Testis (tissue), 2 donors: ENCODE measurements at regions not wholly inside any gene's neighbourhood (a gene's known extent, or its start where the extent isn't known, plus 50 kb on each side); places are given as distances from the start of the nearest gene placed in this dataset.

Experiments
- DNase-seq: peaks from one replicate; pipeline ENCODE4 v3.0.0-alpha.2; 2019
- H3K27ac ChIP-seq, 2 donors: fragments of 200-600 bp; sonication (generic); one replicate each; pipeline ENCODE4 v1.5.1; 2019
- H3K27me3 ChIP-seq: fragments of 200-600 bp; sonication (generic); one replicate; pipeline ENCODE4 v1.5.1; 2019
- H3K36me3 ChIP-seq: fragments of 200-600 bp; sonication (generic); one replicate; pipeline ENCODE4 v1.5.1; 2017; ENCODE audit warnings: low read depth; ENCODE audit errors: missing control alignments
- H3K4me1 ChIP-seq: fragments of 200-600 bp; sonication (generic); one replicate; pipeline ENCODE4 v1.5.1; 2019
- H3K4me3 ChIP-seq, 2 donors: fragments of 200-600 bp; sonication (generic); one replicate each; pipeline ENCODE4 v1.5.1; 2017 to 2019
- H3K9me3 ChIP-seq: fragments of 200-600 bp; sonication (generic); one replicate; pipeline ENCODE4 v1.5.1; 2017
- POLR2A ChIP-seq: fragments of 450-650 bp; IDR thresholded peaks from one replicate; pipeline ENCODE4 v1.6.1; 2017; ENCODE audit warnings: antibody characterized with exemption, mild to moderate bottlenecking, moderate library complexity
- WGBS, 2 donors: methylation state at CpG; one replicate each; pipeline ENCODE4 v1.1.5; 2018; 5-methylcytosine and 5-hydroxymethylcytosine counted together
- intact Hi-C: fragments of 100-400 bp; cut with DNase I; formaldehyde crosslinking; loops from one replicate; pipeline ENCODE4 v1.15.1; 2023; ENCODE audit warnings: low total_unique reads
- TF ChIP-seq, protein P1 (sequence below), 3 experiments: fragments of 450-650 bp in 2 of 3; fragments of 200-600 bp in 1 of 3; sonication (generic) in 1 of 3; IDR thresholded peaks; one replicate each; pipeline ENCODE4 v1.5.1; 2016 to 2019; ENCODE audit warnings: antibody characterized with exemption in 3 of 3, mild to moderate bottlenecking in 2 of 3, moderate library complexity in 1 of 3

- Histone ChIP-seq H3K27ac (no peak overlapping the region), H3K9me3 (no peaks in the 10 kb centered on the region), H3K4me1 (no peaks in the 10 kb centered on the region), H3K4me3 (no peak overlapping the region), H3K36me3 (no peaks in the 10 kb centered on the region), H3K27me3 (no peaks in the 10 kb centered on the region)
- 92 to 96% methylated on average over 2 of the region's 2 CpGs for whole genome bisulfite sequencing, 2 donors
- DNase-seq = no peak
- intact Hi-C loops = no loop called here
- TF ChIP-seq POLR2A = no peak
- TF ChIP-seq, protein P1, sequence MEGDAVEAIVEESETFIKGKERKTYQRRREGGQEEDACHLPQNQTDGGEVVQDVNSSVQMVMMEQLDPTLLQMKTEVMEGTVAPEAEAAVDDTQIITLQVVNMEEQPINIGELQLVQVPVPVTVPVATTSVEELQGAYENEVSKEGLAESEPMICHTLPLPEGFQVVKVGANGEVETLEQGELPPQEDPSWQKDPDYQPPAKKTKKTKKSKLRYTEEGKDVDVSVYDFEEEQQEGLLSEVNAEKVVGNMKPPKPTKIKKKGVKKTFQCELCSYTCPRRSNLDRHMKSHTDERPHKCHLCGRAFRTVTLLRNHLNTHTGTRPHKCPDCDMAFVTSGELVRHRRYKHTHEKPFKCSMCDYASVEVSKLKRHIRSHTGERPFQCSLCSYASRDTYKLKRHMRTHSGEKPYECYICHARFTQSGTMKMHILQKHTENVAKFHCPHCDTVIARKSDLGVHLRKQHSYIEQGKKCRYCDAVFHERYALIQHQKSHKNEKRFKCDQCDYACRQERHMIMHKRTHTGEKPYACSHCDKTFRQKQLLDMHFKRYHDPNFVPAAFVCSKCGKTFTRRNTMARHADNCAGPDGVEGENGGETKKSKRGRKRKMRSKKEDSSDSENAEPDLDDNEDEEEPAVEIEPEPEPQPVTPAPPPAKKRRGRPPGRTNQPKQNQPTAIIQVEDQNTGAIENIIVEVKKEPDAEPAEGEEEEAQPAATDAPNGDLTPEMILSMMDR (IDR thresholded peaks at IDR 0.05) = no peak
These were observed 269.0 kb upstream of the CRBN start for GRCh38 chr3:3448468-3448867.

GRCh38 chr3:3447641-3448040 is 268.1 kb upstream of the CRBN start:
- intact Hi-C loops = no loop called here
- Histone ChIP-seq H3K9me3 (no peaks in the 10 kb centered on the region), H3K4me1 (no peaks in the 10 kb centered on the region), H3K27ac (no peak overlapping the region), H3K27me3 (no peaks in the 10 kb centered on the region), H3K36me3 (no peaks in the 10 kb centered on the region), H3K4me3 (no peak overlapping the region)
- WGBS, 2 donors = 99 to 100% methylated on average over 2 of the region's 2 CpGs
- TF ChIP-seq POLR2A = no peak
- TF ChIP-seq, protein P1 (IDR thresholded peaks at IDR 0.05) = no peak
- DNase-seq = no peak

GRCh38 chr3:3446251-3446650 is 266.8 kb upstream of the CRBN start:
- Histone ChIP-seq H3K4me3 (no peak overlapping the region), H3K27ac (no peak overlapping the region)

GRCh38 chr3:3443482-3443881 is 264.0 kb upstream of the CRBN start:
- intact Hi-C loops = no loop called here
- WGBS, 2 donors = 81 to 87% methylated on average over 3 of the region's 3 CpGs
- TF ChIP-seq, protein P1 (IDR thresholded peaks at IDR 0.05) = no peak
- TF ChIP-seq POLR2A = no peak

More at GRCh38 chr3:3446251-3446650, 266.8 kb upstream of the CRBN start:
- DNase-seq = no peak
- 70 to 71% methylated on average over 4 of the region's 4 CpGs for WGBS, 2 donors
- H3K36me3 ChIP-seq = no peaks in the 10 kb centered on the region
- H3K9me3 ChIP-seq = no peaks in the 10 kb centered on the region
- H3K4me1 ChIP-seq = no peaks in the 10 kb centered on the region
- TF ChIP-seq POLR2A = no peak
- TF ChIP-seq, protein P1 (IDR thresholded peaks at IDR 0.05) = no peak
- intact Hi-C loops = no loop called here
- no peaks in the 10 kb centered on the region for H3K27me3 ChIP-seq

GRCh38 chr3:3433711-3434110 is 254.2 kb upstream of the CRBN start:
- intact Hi-C loops = no loop called here
- Histone ChIP-seq H3K4me3 (no peak overlapping the region), H3K4me1 (no peaks in the 10 kb centered on the region), H3K27me3 (no peaks in the 10 kb centered on the region), H3K9me3 (no peaks in the 10 kb centered on the region), H3K36me3 (no peaks in the 10 kb centered on the region), H3K27ac (no peak overlapping the region)
- WGBS, 2 donors = 90 to 96% methylated on average over 2 of the region's 2 CpGs
- no peak for DNase-seq
- TF ChIP-seq, protein P1 (IDR thresholded peaks at IDR 0.05) = no peak
- no peak for TF ChIP-seq POLR2A

More at GRCh38 chr3:3443482-3443881, 264.0 kb upstream of the CRBN start:
- H3K27me3 ChIP-seq = no peaks in the 10 kb centered on the region
- no peak for DNase-seq
- no peak overlapping the region for H3K27ac ChIP-seq
- no peaks in the 10 kb centered on the region for H3K4me1 ChIP-seq
- H3K4me3 ChIP-seq = no peak overlapping the region
- H3K36me3 ChIP-seq = no peaks in the 10 kb centered on the region
- no peaks in the 10 kb centered on the region for H3K9me3 ChIP-seq
